Esophagus muscularis mucosa (tissue), 4 donors: ENCODE measurements at regions not wholly inside any gene's neighbourhood (a gene's known extent, or its start where the extent isn't known, plus 50 kb on each side); places are given as distances from the start of the nearest gene placed in this dataset.

ENCODE experiments used
- EP300 ChIP-seq: sonication (generic); formaldehyde crosslinking; IDR thresholded peaks from one replicate; pipeline ENCODE4 v1.6.1; 2017; ENCODE audit warnings: antibody characterized with exemption
- POLR2A ChIP-seq: fragments of 450-650 bp; IDR thresholded peaks from one replicate; pipeline ENCODE4 v1.6.1; 2017; ENCODE audit warnings: antibody characterized with exemption, moderate library complexity, mild to moderate bottlenecking, low read depth
- POLR2AphosphoS5 ChIP-seq, 2 donors: sonication (generic); formaldehyde crosslinking; IDR thresholded peaks; one replicate each; pipeline ENCODE4 v1.6.1; 2017; ENCODE audit warnings: antibody characterized with exemption in 2 of 2
- TF ChIP-seq, protein P1 (sequence below), 3 experiments: fragments of 200-600 bp in 2 of 3; fragments of 450-650 bp in 1 of 3; sonication (generic) in 2 of 3; IDR thresholded peaks; one replicate each; pipeline ENCODE4 v1.5.1; 2017 to 2019; ENCODE audit warnings: antibody characterized with exemption in 3 of 3, mild to moderate bottlenecking in 2 of 3, moderate library complexity in 1 of 3

DNA sequence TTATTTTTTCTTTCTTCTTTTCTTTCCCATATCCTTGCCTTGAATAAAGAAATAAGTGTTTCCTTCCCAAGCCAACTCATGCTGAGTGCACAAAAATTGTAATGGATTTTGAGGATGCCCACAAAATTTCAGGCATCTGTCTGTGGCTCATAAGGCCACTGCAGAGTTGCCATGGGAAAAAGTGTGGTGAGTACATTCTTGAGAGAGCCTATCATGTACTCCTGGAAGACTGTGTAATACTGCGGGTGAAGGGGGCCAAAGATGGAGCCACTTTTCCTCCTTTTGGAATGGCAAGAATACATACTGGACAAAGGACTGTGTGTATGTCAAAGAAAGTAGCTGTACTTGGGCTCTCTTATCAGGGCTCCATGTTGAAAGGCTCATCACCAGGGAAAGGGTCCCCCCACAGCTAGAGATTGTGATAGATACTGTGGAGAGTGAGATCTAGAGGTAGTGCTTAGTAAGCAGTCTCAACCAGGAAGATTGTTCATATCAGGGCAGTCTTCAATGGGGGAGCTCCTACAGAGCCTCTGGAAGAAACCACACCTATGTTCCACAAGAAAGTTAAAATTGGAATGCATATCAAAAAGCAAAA, 341.6 kb upstream of the KCND2 start:
- TF ChIP-seq, protein P1, sequence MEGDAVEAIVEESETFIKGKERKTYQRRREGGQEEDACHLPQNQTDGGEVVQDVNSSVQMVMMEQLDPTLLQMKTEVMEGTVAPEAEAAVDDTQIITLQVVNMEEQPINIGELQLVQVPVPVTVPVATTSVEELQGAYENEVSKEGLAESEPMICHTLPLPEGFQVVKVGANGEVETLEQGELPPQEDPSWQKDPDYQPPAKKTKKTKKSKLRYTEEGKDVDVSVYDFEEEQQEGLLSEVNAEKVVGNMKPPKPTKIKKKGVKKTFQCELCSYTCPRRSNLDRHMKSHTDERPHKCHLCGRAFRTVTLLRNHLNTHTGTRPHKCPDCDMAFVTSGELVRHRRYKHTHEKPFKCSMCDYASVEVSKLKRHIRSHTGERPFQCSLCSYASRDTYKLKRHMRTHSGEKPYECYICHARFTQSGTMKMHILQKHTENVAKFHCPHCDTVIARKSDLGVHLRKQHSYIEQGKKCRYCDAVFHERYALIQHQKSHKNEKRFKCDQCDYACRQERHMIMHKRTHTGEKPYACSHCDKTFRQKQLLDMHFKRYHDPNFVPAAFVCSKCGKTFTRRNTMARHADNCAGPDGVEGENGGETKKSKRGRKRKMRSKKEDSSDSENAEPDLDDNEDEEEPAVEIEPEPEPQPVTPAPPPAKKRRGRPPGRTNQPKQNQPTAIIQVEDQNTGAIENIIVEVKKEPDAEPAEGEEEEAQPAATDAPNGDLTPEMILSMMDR (IDR thresholded peaks at IDR 0.05) = no peak
- TF ChIP-seq POLR2AphosphoS5 (IDR thresholded peaks at IDR 0.05) (no peak), EP300 (no peak), POLR2A (no peak)
